Smooth muscle cell (in vitro differentiated cells): ENCODE measurements at regions not wholly inside any gene's neighbourhood (a gene's known extent, or its start where the extent isn't known, plus 50 kb on each side); places are given as distances from the start of the nearest gene placed in this dataset.

ENCODE experiments used
- DNase-seq: peaks from one replicate; lab custom pipeline; 2025; ENCODE audit not compliant: unreplicated experiment; lab: John Stamatoyannopoulos, UW
- H2AFZ ChIP-seq: fragments of 200-600 bp; sonication (generic); 2 replicates; pipeline ENCODE4 v1.6.0; 2016; ENCODE audit warnings: antibody characterized with exemption, low read depth, mild to moderate bottlenecking
- H3F3A ChIP-seq: fragments of 200-600 bp; sonication (generic); 2 replicates; pipeline ENCODE4 v1.6.0; 2017; ENCODE audit warnings: antibody characterized with exemption, low read depth
- H3K27ac ChIP-seq: fragments of 200-600 bp; sonication (generic); 2 replicates; pipeline ENCODE4 v1.5.1; 2016; ENCODE audit warnings: low read depth, mild to moderate bottlenecking
- H3K27me3 ChIP-seq: fragments of 200-600 bp; sonication (generic); 2 replicates; pipeline ENCODE4 v1.6.1; 2016; ENCODE audit warnings: low read depth, mild to moderate bottlenecking
- H3K36me3 ChIP-seq: fragments of 200-600 bp; sonication (generic); 2 replicates; pipeline ENCODE4 v1.5.1; 2016; ENCODE audit warnings: low read depth
- H3K4me1 ChIP-seq: fragments of 200-600 bp; sonication (generic); 2 replicates; pipeline ENCODE4 v1.5.1; 2016; ENCODE audit warnings: low read depth
- H3K4me2 ChIP-seq: fragments of 200-600 bp; sonication (generic); 2 replicates; pipeline ENCODE4 v1.6.0; 2016; ENCODE audit warnings: mild to moderate bottlenecking
- H3K4me3 ChIP-seq: fragments of 200-600 bp; sonication (generic); 2 replicates; pipeline ENCODE4 v1.5.1; 2016; ENCODE audit warnings: mild to moderate bottlenecking
- H3K79me2 ChIP-seq: fragments of 200-600 bp; sonication (generic); 2 replicates; pipeline ENCODE4 v1.6.0; 2016; ENCODE audit warnings: low read depth, mild to moderate bottlenecking
- H3K9ac ChIP-seq: fragments of 200-600 bp; sonication (generic); 2 replicates; pipeline ENCODE4 v1.6.0; 2016; ENCODE audit warnings: low read depth
- H3K9me3 ChIP-seq: fragments of 200-600 bp; sonication (generic); replicated peaks from 2 replicates; pipeline ENCODE4 v1.5.1; 2016; ENCODE audit warnings: low read depth
- H4K20me1 ChIP-seq: fragments of 200-600 bp; sonication (generic); 2 replicates; pipeline ENCODE4 v1.6.0; 2016; ENCODE audit warnings: low read depth
- WGBS: methylation state at CpG from one replicate; pipeline ENCODE4 v1.1.7; 2016; ENCODE audit warnings: low lambda C conversion rate; 5-methylcytosine and 5-hydroxymethylcytosine counted together
- TF ChIP-seq, protein P1 (sequence below): fragments of 200-600 bp; sonication (generic); IDR thresholded peaks from 2 replicates; pipeline ENCODE4 v1.5.1; 2017; ENCODE audit warnings: borderline replicate concordance, mild to moderate bottlenecking, antibody characterized with exemption; ENCODE audit not compliant: insufficient read depth, poor library complexity, severe bottlenecking

DNA sequence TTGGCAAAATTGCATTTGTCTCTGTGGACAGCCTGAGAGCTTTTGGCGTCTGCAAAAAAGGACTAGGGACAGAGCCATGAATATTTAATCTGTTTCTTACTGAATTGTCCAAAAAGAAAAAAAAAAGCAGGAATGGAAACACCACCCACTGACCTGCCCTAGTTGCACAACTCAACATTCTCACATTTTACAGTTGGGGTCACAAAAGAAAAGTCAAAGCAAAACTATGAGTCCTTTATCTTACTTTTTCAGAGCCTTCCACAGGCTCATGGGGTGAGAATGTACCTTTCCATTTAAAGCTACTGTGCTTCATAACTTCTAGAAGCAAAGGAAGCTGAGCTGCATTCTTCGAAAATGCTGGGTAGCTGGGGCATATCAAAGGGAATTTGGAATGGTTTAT is 225.7 kb downstream of the FAM76B start:
- Histone ChIP-seq H3K4me1 (peaks cover 30% of the 10 kb centered on the region), H3K4me2 (peak overlapping the region; percentile 28), H3K27me3 (no peaks in the 10 kb centered on the region), H3K27ac (peak overlapping the region; percentile 39), H2AFZ (no peak overlapping the region), H3K36me3 (no peaks in the 10 kb centered on the region), H3K9ac (no peak overlapping the region), H3K4me3 (no peak overlapping the region), H4K20me1 (no peaks in the 10 kb centered on the region), H3F3A (peaks cover 10% of the 10 kb centered on the region), H3K9me3 (no peaks in the 10 kb centered on the region), H3K79me2 (no peaks in the 10 kb centered on the region)
- WGBS: 28% methylated on average over 2 of the region's 2 CpGs
- no peak for DNase-seq
- TF ChIP-seq, protein P1, sequence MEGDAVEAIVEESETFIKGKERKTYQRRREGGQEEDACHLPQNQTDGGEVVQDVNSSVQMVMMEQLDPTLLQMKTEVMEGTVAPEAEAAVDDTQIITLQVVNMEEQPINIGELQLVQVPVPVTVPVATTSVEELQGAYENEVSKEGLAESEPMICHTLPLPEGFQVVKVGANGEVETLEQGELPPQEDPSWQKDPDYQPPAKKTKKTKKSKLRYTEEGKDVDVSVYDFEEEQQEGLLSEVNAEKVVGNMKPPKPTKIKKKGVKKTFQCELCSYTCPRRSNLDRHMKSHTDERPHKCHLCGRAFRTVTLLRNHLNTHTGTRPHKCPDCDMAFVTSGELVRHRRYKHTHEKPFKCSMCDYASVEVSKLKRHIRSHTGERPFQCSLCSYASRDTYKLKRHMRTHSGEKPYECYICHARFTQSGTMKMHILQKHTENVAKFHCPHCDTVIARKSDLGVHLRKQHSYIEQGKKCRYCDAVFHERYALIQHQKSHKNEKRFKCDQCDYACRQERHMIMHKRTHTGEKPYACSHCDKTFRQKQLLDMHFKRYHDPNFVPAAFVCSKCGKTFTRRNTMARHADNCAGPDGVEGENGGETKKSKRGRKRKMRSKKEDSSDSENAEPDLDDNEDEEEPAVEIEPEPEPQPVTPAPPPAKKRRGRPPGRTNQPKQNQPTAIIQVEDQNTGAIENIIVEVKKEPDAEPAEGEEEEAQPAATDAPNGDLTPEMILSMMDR: no peak

DNA sequence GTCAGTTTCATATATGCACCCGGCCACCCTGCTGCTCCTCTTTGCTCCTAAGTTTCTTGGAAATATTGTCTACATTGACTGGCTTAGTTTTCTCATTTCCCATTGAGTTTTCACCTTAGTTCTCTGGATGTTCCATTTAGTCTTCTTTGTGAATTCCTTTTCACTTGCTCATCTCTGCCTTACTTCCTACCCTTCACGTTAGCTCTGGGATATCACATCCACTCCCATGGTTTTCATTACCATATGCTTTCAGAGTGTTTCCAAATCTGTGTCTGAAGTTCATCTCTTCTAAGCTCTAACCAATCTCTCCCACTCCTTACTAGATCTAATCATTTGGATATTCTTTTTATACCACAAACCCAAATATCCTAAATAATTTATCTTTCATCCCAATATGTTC is 226.4 kb downstream of the FAM76B start:
- H3K79me2 ChIP-seq: no peaks in the 10 kb centered on the region
- TF ChIP-seq, protein P1: no peak
- no peak overlapping the region for H2AFZ ChIP-seq
- H3K27ac ChIP-seq: peak overlapping the region; percentile 25
- H3K36me3 ChIP-seq: no peaks in the 10 kb centered on the region
- H3K27me3 ChIP-seq: no peaks in the 10 kb centered on the region
- no peak overlapping the region for H3K9ac ChIP-seq
- no peaks in the 10 kb centered on the region for H3K9me3 ChIP-seq
- peaks cover 10% of the 10 kb centered on the region for H3F3A ChIP-seq
- H3K4me2 ChIP-seq: peak overlapping the region; percentile 28
- no peak overlapping the region for H3K4me3 ChIP-seq
- 43% methylated on average over 2 of the region's 2 CpGs for WGBS
- peaks cover 30% of the 10 kb centered on the region for H3K4me1 ChIP-seq
- H4K20me1 ChIP-seq: no peaks in the 10 kb centered on the region
- DNase-seq: no peak

DNA sequence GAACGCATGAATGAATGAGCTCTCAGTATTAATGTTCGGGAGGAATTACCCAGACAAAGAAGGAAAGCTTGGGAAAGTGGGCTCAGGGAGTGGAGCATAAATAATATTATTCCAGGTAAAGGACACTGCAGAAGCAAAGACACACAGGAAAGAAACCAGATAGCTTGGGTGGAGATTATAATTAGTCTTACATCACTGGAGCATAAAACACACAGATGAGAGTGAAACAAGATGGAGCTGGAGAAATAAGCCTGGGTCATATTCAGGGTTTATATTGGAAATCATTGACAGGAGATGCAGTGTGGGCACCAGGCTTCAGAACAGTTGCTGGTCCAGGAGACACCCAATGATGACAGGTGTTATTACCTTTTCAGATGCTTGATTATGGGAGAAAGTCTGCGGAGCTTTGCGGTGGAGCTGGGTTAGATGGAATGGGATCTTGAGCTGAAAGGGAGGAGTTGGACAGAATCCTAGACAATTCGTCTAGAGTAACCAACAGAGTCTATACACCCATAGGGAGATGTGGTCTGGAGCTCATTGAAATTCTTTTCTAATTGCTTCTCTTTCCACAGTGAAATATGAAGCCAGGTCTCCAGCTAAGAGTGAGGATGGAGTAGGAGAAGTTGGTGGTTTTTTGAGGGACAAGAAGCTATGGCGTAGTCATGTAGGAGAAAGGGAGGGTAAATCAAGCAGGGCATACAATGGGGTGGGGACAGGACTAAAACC is 227.2 kb downstream of the FAM76B start:
- Histone ChIP-seq H3K4me2 (peak overlapping the region; percentile 28), H3K4me3 (no peak overlapping the region), H3K79me2 (no peaks in the 10 kb centered on the region), H3K9ac (no peak overlapping the region), H3K27me3 (no peaks in the 10 kb centered on the region), H3K27ac (no peak overlapping the region), H3K4me1 (peaks cover 30% of the 10 kb centered on the region), H2AFZ (no peak overlapping the region), H3F3A (peaks cover 8% of the 10 kb centered on the region), H3K9me3 (no peaks in the 10 kb centered on the region), H3K36me3 (no peaks in the 10 kb centered on the region), H4K20me1 (no peaks in the 10 kb centered on the region)
- DNase-seq: no peak
- TF ChIP-seq, protein P1: no peak
- 88% methylated on average over 6 of the region's 6 CpGs for WGBS

DNA sequence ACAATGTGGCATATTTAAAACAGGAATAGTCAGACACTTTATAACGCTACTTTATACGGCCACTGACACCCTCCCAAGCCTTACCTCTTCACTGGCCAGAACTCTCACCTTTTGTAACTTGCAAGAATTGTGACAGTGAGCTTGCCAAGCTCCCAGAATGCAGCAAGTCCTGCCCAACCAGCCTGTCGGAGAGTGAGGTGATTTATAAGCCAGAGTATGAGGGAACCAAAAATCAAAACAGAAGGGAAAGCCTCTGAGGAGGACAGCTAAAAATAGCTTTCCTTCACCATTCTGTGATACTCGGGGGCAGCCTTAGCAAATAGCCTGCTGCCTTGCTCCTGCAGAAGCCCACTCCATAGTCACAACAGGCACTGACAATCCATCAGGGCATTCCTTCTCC is 229.7 kb downstream of the FAM76B start:
- no peaks in the 10 kb centered on the region for H3K27me3 ChIP-seq
- no peak overlapping the region for H3K9ac ChIP-seq
- 57% methylated on average over 4 of the region's 4 CpGs for WGBS
- peaks cover 24% of the 10 kb centered on the region for H3K4me1 ChIP-seq
- no peaks in the 10 kb centered on the region for H3K9me3 ChIP-seq
- H2AFZ ChIP-seq: peak overlapping the region; percentile 51
- H3K4me2 ChIP-seq: peak overlapping the region; percentile 20
- H3K4me3 ChIP-seq: no peak overlapping the region
- no peak for DNase-seq
- no peaks in the 10 kb centered on the region for H3K79me2 ChIP-seq
- no peaks in the 10 kb centered on the region for H4K20me1 ChIP-seq
- TF ChIP-seq, protein P1: no peak
- no peaks in the 10 kb centered on the region for H3K36me3 ChIP-seq
- H3F3A ChIP-seq: peaks cover 15% of the 10 kb centered on the region
- no peak overlapping the region for H3K27ac ChIP-seq
